HG02884 (cell line): ENCODE measurements at regions not wholly inside any gene's neighbourhood (a gene's known extent, or its start where the extent isn't known, plus 50 kb on each side); places are given as distances from the start of the nearest gene placed in this dataset.
"Not testable (repeated sequence)": the region's sequence is repeated elsewhere in the genome, so short reads cannot be mapped to it uniquely, and the experiment has no call there.

Experiments
- ATAC-seq: cut with Tn5 transposase; IDR thresholded peaks from one replicate; pipeline ENCODE4 v1.9.1; 2021; ENCODE audit warnings: mild to moderate bottlenecking, moderate library complexity; ENCODE audit not compliant: unreplicated experiment

DNA sequence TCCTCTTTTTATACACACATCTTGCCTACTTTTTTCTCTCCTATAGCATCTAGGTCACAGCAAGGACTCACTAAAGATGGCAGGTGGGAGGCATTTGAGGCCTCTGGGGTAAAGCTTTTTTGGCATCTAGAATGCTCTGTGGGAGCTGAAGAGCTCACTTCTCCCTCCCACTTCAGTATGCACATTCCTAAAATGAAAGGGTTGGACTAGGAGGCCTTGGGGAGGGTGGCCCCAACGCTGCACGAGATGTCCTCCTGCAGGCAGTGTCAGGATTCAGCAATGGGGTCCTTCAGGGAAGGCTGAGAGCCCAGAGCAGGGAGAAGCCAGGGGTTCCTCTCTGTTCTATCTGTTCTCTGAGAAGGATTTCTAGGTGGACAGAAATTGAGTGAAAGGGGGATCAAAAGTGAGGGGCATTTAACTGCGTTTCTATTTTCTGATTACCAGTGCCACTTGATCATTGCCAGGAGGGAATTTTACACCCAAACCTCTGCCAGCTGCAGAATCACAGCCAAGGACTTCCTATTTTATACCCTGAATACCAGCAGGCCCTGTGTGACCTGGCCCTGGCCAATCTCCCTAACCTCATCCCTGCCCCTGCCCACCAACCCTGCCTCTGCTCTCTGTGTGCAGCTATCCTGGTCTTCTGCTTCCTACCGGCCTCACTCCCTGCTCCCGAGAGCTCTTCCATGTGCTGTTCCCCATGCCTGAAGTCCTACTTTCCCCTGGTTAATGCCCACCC lies 186.2 kb downstream of the CYP26B1 start:
- ATAC-seq = no peak

DNA sequence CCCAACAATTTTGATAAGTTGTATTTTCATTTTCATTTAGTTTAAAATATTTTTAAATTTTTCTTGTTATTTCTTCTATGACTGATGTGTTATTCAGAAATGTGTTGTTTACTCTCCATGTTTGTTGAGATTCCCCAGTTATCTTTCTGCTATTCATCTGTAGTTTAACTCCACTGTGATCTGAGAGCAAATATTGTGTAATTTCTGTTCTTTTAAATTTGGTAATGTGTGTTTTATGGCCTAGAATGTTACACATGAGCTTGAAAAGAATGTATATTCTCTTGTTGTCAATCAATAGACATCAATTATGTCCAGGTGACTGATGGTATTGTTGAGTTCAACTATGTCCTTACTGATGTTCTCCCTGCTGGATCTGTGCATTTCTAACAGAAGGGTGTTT lies 188.2 kb downstream of the CYP26B1 start:
- ATAC-seq = no peak

DNA sequence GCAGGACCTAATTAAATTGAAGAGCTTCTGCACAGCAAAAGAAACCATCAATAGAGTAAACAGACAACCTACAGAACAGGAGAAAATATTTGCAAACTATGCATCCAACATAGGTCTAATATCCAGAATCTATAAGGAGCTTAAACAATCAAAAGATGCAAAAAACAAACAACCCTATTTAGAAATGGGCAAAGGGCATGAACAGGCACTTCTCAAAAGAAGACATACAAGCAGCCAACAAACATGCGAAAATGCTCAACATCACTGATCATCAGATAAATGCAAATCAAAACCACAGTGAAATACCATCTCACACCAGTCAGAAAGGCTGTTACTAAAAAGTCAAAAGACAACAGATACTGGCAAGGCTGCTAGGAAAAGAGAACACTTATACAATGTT lies 189.2 kb downstream of the CYP26B1 start:
- not testable (repeated sequence) for ATAC-seq

DNA sequence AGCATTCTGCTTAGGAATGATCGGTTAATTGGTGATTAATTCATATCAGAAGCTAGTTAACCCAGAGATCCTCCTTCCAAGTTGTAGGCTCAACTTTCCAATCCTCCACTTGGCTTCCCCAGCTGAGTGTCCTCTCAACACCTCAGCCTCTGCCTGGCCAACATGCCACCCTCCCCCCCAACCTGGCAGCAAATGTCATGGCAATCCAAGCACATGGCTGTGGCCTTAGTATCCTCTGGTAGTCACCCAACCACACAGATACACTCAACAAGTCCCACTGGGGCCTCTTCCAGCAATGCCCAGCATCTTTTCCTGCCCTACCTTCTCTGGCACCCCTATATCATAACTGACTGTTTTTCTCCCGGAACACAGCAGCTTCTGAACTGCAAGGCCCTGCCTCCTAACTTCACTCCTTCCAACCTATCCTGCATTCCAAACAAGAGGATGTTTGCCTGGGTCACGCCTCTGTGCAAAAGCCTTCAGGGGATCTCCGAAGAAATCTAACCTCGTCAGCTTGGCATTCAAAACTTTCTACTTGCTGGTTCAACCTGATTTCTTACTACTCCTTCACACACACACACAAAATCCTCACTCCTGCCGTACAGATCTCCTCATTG lies 195.0 kb downstream of the CYP26B1 start:
- ATAC-seq = no peak

DNA sequence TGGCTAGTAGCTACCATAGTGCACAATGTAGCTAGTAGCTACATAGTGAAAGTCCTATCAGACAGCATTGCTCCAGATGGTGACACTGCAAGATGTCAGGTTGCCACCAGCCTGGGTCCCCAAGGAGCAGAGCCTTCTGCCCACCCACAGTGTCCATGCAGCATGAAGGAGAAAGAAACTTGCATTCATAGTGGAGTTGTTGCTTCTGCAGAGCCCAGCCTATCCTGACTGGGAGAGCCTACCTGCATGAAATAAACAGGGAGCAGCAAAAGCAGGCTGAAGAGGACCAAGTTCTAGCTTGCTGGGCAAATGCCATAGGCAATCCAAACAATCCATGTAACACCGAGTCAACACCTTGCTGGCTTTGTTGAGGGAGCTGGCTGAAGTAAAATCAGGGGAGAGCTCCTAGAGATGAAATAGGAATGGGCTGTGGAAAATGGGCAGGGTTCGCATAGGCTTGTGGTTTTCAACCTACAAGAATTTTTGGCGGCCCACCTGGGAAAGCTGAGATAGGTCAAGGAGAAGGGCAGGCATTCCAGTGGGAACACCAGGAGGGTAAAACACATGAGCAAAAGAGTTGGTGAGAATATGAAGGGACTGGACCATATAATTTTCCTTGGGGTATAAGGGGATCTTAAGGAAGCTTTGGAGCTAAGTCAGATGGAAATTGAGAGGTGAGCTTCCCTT lies 195.8 kb downstream of the CYP26B1 start:
- no peak for ATAC-seq

- ATAC-seq = no peak
These were observed 196.6 kb downstream of the CYP26B1 start for GRCh38 chr2:71951083-71951468.

- no peak for ATAC-seq
These were observed 197.2 kb downstream of the CYP26B1 start for GRCh38 chr2:71950256-71951082.

GRCh38 chr2:71949537-71949798 lies 198.2 kb downstream of the CYP26B1 start:
- ATAC-seq = no peak

DNA sequence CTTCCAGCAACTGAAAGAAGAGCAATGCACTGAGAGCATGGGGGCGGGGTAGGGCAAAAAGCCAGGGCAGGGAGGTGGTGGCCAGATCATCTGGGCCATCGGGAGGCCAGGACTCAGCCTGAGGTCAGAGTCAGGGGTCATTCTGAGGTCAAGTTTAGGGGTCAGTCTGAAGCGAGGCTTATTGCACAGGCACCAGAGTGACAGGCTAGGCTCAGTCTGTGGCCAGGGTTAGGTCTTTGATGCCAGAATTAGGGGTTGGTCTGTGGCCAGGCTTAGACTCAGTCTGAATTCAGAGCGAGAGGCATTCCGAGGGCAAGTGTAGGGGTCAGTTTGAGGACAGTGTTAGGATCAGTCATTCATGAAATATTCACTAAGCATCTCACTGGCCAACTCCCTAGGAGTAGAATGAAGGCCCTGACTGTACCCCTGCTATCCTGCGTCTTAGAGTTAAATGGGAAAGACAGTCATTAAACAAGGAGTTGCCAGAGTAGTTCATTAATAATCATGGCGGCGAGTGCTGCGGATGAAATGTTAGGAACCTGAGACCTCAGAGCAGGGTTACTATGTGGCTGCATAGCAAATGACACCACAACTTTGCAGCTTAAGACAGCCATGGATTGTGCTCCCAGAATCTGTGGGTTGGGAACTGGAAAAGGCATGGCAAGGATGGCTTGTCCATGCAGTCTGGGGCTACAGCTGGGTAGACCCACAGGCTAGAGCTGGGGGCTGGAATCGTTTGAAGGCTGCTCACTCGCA lies 198.7 kb downstream of the CYP26B1 start:
- no peak for ATAC-seq

DNA sequence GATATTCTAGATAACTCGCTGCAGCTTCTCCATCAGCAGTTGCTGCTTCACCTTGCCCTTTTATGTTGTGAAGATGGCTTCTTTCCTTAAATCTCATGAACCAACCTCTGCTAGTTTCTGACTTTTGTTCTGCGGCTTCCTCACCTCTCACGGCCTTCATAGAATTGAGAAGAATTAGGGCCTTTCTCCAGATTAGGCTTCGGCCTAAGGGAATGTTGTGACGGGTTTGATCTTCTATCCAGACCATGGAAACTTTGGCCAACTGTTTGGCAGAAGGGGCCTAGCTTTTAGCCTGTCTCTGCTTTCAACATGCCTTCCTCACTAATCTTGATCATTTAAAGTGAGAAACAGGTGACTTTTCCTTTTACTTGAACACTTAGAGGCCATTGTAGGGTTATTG lies 199.9 kb downstream of the CYP26B1 start:
- no peak for ATAC-seq

DNA sequence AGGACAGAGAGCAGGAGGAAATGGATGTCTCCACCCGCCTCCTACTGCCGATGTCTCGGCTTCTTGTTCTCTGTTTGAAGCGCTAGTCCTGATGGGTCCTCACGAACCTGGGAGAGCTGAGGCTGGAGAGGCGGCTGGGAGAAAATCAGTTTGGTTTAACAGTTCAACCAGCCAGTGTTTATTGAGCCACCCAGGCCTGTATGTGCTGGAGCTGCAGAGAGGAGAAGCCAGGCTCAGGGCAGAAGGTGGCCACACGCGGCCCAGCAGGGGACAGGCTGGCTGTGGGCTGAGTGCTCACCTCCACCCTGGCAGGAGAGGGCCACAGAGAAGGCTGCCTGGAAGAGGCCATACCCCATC lies 202.1 kb downstream of the CYP26B1 start:
- ATAC-seq = no peak

DNA sequence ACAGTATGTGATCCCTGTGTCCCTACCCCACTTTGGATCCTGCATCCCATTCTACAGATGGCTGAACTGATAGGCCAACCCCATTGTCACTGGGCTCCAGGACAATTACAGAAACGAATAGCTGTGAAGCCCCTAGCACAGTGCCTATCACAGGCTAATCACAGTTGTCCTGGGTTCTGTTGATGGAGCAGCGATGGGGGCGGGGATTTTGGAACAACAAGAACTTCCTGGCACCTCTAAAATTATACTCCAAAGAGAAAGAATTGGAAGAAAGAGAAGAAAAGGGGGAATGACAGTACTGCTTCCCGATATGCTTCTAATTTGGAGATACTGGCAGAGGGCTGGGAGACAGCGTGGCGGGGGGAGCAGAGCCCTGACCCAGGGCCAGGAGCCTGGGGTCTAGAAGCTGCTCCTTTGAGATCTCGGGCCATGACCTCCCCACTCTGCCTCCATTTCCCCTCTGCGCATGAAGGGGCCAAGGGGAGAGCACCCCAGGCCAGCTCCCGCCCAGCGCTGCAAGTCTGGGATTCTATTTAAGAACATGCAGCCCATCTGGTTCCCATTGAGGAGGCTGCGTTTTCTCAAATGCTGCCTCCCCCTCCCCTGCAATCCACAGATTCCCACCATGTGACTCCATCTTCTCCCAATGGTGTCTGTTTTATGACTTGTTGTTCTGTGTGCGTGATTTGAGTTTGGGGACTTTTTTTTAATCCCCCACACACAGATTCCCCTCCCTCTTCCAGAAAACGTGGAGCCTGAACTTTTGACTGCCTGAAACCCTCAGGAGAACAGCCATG lies 202.7 kb downstream of the CYP26B1 start:
- ATAC-seq = no peak

GRCh38 chr2:71944183-71944550 lies 203.5 kb downstream of the CYP26B1 start:
- no peak for ATAC-seq

DNA sequence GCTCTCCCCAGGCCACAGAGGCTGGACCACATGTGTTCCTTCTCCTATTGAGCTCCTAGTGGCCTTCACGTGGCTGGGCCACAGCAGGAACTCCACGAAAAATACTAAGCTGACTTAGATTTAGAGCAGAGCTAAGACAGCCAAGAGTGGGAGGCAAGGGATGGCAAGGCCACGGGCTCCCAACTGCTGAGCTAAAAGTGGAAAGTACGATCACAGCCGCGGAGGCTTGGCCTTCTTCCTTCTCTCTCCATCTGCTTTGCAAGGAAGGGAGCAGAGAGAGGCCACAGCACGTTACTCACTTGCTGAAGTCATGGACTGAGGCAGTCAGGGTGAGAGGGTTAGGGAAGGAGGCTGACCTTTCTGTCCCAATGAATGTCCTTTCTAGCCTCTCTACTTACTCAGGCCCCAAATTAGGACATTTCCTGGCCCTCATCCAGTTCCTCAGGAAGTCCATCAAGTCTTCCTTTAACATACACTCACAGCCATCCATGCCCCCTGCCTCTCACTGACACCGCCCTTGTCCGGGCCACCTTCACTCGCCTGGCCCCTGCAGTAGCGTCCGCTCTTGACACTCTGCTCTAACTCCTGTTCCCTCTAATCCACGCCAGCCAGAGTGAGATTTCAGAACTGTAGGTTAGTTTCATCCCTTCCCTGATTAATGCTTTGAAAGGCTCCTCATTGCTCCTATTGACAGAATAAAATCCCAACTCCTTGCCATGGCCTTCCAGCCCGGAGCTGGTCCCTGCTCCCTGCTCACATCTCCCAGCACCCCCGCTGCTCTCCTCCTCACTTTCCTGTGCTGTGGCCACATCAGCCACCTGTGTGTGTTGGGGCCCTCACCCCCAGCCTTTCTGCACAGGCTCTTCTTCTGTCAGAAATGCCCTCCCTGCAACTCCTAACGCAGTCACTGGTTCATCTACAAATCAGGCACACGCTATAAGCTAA lies 204.2 kb downstream of the CYP26B1 start:
- no peak for ATAC-seq

GRCh38 chr2:71941726-71942525 lies 205.7 kb downstream of the CYP26B1 start:
- ATAC-seq = no peak

- ATAC-seq = no peak
These were observed 207.0 kb downstream of the CYP26B1 start for GRCh38 chr2:71940695-71941094.

DNA sequence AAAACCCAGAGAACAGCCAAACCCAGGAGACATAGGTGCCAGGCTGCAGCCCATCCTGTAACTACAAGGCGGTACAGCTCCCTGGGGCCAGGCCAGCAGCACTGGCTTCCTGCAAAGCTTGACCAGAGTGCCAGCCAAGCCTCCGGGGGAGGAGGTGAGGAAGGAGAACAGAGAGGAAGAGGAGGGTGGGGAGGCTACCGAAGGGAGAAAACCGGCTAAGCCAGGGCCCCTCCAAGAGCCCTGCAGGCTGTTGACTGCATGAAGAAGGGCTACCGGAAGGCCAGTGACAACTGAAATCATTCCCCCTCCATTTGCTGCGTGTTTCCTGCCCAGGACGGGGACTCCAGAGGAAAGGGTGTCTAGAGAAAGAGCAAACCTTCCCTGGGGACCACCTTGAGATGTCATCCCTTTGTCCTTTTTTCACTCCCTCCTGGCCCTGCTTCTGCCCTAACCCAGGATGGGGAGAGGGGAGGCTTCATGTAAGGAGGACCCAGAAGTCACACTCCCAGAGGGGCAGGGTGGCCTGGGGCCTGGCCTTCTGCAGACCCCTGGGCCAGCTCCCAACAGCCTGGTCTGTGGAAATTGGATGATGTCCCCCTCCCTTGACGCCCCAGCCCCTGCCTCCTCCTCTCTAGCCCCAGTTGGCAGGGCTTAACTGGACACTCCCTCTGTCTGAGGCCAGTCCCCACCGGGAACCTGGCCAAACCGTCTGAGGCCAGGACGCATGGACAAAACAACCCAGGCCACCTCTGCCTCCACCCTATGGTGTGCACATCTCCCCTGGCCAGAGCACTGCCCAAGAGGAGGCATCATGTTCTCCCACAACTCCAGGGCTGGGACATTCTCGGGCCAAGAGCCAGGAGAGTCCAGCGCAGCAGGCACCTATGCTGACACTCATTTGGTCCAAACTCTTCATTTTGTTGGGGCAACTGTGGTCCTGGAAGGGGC lies 207.8 kb downstream of the CYP26B1 start:
- ATAC-seq = no peak
